ENCODE measurements at regions not wholly inside any gene's neighbourhood (a gene's known extent, or its start where the extent isn't known, plus 50 kb on each side); places are given as distances from the start of the nearest gene placed in this dataset.

GRCh38 chr3:5035113-5035512, 55.9 kb downstream of the BHLHE40 start:
- Mint-ChIP-seq H3K36me3 (ENCODE audit: low read depth) (no peaks in the 10 kb centered on the region), H3K4me1 (no peaks in the 10 kb centered on the region), H3K27ac (ENCODE audit: unreplicated experiment) (no peak overlapping the region), H3K9me3 (no peaks in the 10 kb centered on the region), H3K27me3 (ENCODE audit: low read depth) (no peaks in the 10 kb centered on the region), H3K4me3 (no peak overlapping the region)
- DNase-seq (ENCODE audit: low read depth, low spot score): no peak
- no peak for TF ChIP-seq CTCF (conservative IDR thresholded peaks at IDR 0.05)

- Mint-ChIP-seq H3K4me3 (no peak overlapping the region), H3K27me3 (ENCODE audit: low read depth) (no peaks in the 10 kb centered on the region), H3K36me3 (ENCODE audit: low read depth) (no peaks in the 10 kb centered on the region), H3K4me1 (no peaks in the 10 kb centered on the region), H3K27ac (ENCODE audit: unreplicated experiment) (no peak overlapping the region), H3K9me3 (no peaks in the 10 kb centered on the region)
- no peak for TF ChIP-seq CTCF (conservative IDR thresholded peaks at IDR 0.05)
- DNase-seq (ENCODE audit: low read depth, low spot score): no peak
Observed at GRCh38 chr3:5035692-5036391, 56.6 kb downstream of the BHLHE40 start.

- H3K27ac Mint-ChIP-seq (ENCODE audit: unreplicated experiment): no peak overlapping the region
- no peaks in the 10 kb centered on the region for H3K4me1 Mint-ChIP-seq
- no peaks in the 10 kb centered on the region for H3K9me3 Mint-ChIP-seq
- TF ChIP-seq CTCF (conservative IDR thresholded peaks at IDR 0.05): no peak
- no peaks in the 10 kb centered on the region for H3K36me3 Mint-ChIP-seq (ENCODE audit: low read depth)
- no peak overlapping the region for H3K4me3 Mint-ChIP-seq
- H3K27me3 Mint-ChIP-seq (ENCODE audit: low read depth): no peaks in the 10 kb centered on the region
- DNase-seq (ENCODE audit: low read depth, low spot score): no peak
Observed at GRCh38 chr3:5036392-5036766, 57.1 kb downstream of the BHLHE40 start.

- DNase-seq (ENCODE audit: low read depth, low spot score): no peak
- no peak for TF ChIP-seq CTCF (conservative IDR thresholded peaks at IDR 0.05)
- no peak overlapping the region for H3K27ac Mint-ChIP-seq (ENCODE audit: unreplicated experiment)
- no peaks in the 10 kb centered on the region for H3K4me1 Mint-ChIP-seq
- no peaks in the 10 kb centered on the region for H3K27me3 Mint-ChIP-seq (ENCODE audit: low read depth)
- no peaks in the 10 kb centered on the region for H3K9me3 Mint-ChIP-seq
- no peak overlapping the region for H3K4me3 Mint-ChIP-seq
- H3K36me3 Mint-ChIP-seq (ENCODE audit: low read depth): no peaks in the 10 kb centered on the region
Observed at GRCh38 chr3:5036858-5037257, 57.6 kb downstream of the BHLHE40 start.

- TF ChIP-seq CTCF (conservative IDR thresholded peaks at IDR 0.05): no peak
- no peaks in the 10 kb centered on the region for H3K4me1 Mint-ChIP-seq
- DNase-seq (ENCODE audit: low read depth, low spot score): no peak
- no peak overlapping the region for H3K27ac Mint-ChIP-seq (ENCODE audit: unreplicated experiment)
- H3K36me3 Mint-ChIP-seq (ENCODE audit: low read depth): no peaks in the 10 kb centered on the region
- no peak overlapping the region for H3K4me3 Mint-ChIP-seq
- no peaks in the 10 kb centered on the region for H3K9me3 Mint-ChIP-seq
- H3K27me3 Mint-ChIP-seq (ENCODE audit: low read depth): no peaks in the 10 kb centered on the region
Observed at GRCh38 chr3:5039585-5039984, 60.3 kb downstream of the BHLHE40 start.
